ENCODE measurements at regions not wholly inside any gene's neighbourhood (a gene's known extent, or its start where the extent isn't known, plus 50 kb on each side); places are given as distances from the start of the nearest gene placed in this dataset.

DNA sequence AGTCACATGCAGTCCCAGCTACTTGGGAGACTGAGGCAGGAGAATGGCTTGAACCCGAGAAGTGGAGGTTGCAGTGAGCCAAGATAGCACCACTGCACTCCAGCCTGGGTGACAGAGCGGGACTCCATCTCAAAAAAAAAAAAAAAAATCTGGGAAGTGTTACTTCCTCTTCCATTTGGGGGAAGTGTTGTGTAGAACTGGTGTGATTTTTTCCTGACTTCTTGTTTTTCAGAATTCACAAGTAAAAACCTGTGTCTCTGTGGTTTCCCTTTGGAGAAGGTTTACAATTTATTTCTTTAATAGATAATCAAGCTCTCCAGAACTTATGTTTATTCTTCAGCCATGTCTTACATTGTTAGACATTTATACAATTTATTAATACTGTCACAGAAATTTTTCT, 396.1 kb downstream of the BRD1 start:
- DNase-seq (ENCODE audit: low spot score), result no peak
- TF ChIP-seq, protein P1, sequence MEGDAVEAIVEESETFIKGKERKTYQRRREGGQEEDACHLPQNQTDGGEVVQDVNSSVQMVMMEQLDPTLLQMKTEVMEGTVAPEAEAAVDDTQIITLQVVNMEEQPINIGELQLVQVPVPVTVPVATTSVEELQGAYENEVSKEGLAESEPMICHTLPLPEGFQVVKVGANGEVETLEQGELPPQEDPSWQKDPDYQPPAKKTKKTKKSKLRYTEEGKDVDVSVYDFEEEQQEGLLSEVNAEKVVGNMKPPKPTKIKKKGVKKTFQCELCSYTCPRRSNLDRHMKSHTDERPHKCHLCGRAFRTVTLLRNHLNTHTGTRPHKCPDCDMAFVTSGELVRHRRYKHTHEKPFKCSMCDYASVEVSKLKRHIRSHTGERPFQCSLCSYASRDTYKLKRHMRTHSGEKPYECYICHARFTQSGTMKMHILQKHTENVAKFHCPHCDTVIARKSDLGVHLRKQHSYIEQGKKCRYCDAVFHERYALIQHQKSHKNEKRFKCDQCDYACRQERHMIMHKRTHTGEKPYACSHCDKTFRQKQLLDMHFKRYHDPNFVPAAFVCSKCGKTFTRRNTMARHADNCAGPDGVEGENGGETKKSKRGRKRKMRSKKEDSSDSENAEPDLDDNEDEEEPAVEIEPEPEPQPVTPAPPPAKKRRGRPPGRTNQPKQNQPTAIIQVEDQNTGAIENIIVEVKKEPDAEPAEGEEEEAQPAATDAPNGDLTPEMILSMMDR (IDR thresholded peaks at IDR 0.05; ENCODE audit: extremely low read depth, missing control alignments), result no peak

- no peak for DNase-seq (ENCODE audit: low spot score)
- TF ChIP-seq, protein P1 (IDR thresholded peaks at IDR 0.05; ENCODE audit: extremely low read depth, missing control alignments), result no peak
Observed at GRCh38 chr22:49429066-49429465, 398.6 kb downstream of the BRD1 start.

GRCh38 chr22:49427941-49428340, 399.7 kb downstream of the BRD1 start:
- TF ChIP-seq, protein P1 (IDR thresholded peaks at IDR 0.05; ENCODE audit: extremely low read depth, missing control alignments), result no peak
- no peak for DNase-seq (ENCODE audit: low spot score)

DNA sequence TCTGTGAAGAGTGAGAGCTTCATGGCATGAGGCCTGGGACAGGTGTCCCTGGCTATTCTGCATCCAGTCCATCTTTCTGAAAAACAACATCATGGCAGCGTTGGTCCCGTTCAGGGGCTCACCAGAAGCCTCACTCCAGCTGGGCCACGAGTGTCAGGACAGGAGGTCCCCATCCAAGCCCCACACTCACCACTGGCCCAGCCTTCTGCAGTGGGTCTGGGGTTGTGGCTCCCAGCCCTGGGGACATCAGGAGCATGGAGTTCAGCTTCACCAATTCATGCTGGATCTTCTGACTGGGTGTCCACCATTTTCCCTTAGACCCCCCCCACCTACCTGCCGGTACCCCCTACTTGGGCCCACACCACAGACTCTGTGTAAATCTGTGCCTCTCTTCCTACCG, 400.3 kb downstream of the BRD1 start:
- no peak for DNase-seq (ENCODE audit: low spot score)
- TF ChIP-seq, protein P1 (IDR thresholded peaks at IDR 0.05; ENCODE audit: extremely low read depth, missing control alignments), result no peak

GRCh38 chr22:49426618-49427266, 400.9 kb downstream of the BRD1 start:
- TF ChIP-seq, protein P1 (IDR thresholded peaks at IDR 0.05; ENCODE audit: extremely low read depth, missing control alignments), result no peak
- no peak for DNase-seq (ENCODE audit: low spot score)

DNA sequence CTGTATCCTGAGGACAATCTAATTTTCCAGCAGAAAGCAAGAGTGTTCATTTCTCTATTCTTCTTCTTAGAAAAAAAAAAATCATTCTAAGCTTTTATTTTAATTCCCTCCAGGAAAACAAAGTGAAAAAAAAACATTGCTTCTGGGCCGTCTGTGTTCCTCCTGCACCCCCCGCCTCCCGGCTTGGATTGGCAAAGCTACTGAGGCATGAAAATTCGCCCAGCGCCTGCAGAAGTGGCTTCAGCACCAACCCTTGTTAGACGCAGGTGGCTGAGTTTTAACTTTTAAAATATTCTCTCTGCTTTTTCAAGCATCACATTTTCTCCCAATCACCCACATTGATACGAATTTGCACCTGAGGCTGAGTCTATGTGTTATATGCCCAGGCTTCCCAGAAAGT, 401.6 kb downstream of the BRD1 start:
- no peak for DNase-seq (ENCODE audit: low spot score)
- TF ChIP-seq, protein P1 (IDR thresholded peaks at IDR 0.05; ENCODE audit: extremely low read depth, missing control alignments), result no peak

DNA sequence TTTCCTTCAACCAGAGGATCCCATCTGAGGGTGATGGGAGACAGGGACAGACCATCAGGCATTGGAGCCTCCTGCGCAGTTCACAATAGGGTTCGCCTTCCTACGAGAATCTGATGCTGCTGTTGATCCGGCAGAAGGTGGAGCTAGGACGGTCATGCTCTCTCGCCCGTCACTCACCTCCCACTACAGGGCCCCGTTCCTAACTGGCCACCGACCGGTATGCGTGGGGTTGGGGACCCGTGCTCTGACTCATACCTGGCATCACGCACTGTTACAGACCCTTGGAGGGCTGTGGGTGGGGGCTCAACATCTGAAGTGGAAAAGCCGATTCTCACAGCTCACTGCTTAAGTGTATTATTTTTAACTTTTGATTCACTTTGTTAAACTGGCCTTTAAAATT, 402.3 kb downstream of the BRD1 start:
- TF ChIP-seq, protein P1 (IDR thresholded peaks at IDR 0.05; ENCODE audit: extremely low read depth, missing control alignments), result no peak
- DNase-seq (ENCODE audit: low spot score), result no peak

All from GM20000 (cell line).